ENCODE measurements at regions not wholly inside any gene's neighbourhood (a gene's known extent, or its start where the extent isn't known, plus 50 kb on each side); places are given as distances from the start of the nearest gene placed in this dataset.
"Not testable (repeated sequence)": the region's sequence is repeated elsewhere in the genome, so short reads cannot be mapped to it uniquely, and the experiment has no call there.

GRCh38 chr16:59593194-59593661 lies 859.1 kb upstream of the GOT2 start:
- DNase-seq = no peak

- no peak for DNase-seq
Observed at GRCh38 chr16:59591480-59591879, 857.4 kb upstream of the GOT2 start.

GRCh38 chr16:59590845-59591244 lies 856.7 kb upstream of the GOT2 start:
- no peak for DNase-seq

GRCh38 chr16:59586331-59586730 lies 852.2 kb upstream of the GOT2 start:
- DNase-seq = no peak

GRCh38 chr16:59574296-59574695 lies 840.2 kb upstream of the GOT2 start:
- DNase-seq = no peak

- no peak for DNase-seq
Observed at GRCh38 chr16:59573528-59574271, 839.6 kb upstream of the GOT2 start.

- no peak for DNase-seq
Observed at GRCh38 chr16:59567496-59567895, 833.4 kb upstream of the GOT2 start.

- no peak for DNase-seq
Observed at GRCh38 chr16:59566446-59566845, 832.3 kb upstream of the GOT2 start.

- DNase-seq = no peak
Observed at GRCh38 chr16:59558679-59559078, 824.6 kb upstream of the GOT2 start.

GRCh38 chr16:59552164-59552563 lies 818.0 kb upstream of the GOT2 start:
- DNase-seq = no peak

GRCh38 chr16:59545721-59546120 lies 811.6 kb upstream of the GOT2 start:
- DNase-seq = no peak

GRCh38 chr16:59543641-59544040 lies 809.5 kb upstream of the GOT2 start:
- no peak for DNase-seq

- DNase-seq = no peak
Observed at GRCh38 chr16:59540621-59541020, 806.5 kb upstream of the GOT2 start.

- no peak for DNase-seq
Observed at GRCh38 chr16:59535298-59535697, 801.2 kb upstream of the GOT2 start.

GRCh38 chr16:59527206-59527997 lies 793.3 kb upstream of the GOT2 start:
- no peak for DNase-seq

GRCh38 chr16:59522826-59523225 lies 788.7 kb upstream of the GOT2 start:
- no peak for DNase-seq

- not testable (repeated sequence) for DNase-seq
Observed at GRCh38 chr16:59518721-59519120, 784.6 kb upstream of the GOT2 start.

GRCh38 chr16:59514651-59515050 lies 780.5 kb upstream of the GOT2 start:
- DNase-seq = no peak

- DNase-seq = no peak
Observed at GRCh38 chr16:59510008-59510424, 775.9 kb upstream of the GOT2 start.

- no peak for DNase-seq
Observed at GRCh38 chr16:59500601-59501000, 766.5 kb upstream of the GOT2 start.

GRCh38 chr16:59487067-59487466 lies 753.0 kb upstream of the GOT2 start:
- DNase-seq = no peak

GRCh38 chr16:59484833-59485516 lies 750.9 kb upstream of the GOT2 start:
- no peak for DNase-seq

GRCh38 chr16:59478838-59479237 lies 744.7 kb upstream of the GOT2 start:
- DNase-seq = no peak
